ENCODE measurements at regions not wholly inside any gene's neighbourhood (a gene's known extent, or its start where the extent isn't known, plus 50 kb on each side); places are given as distances from the start of the nearest gene placed in this dataset.

GRCh38 chr3:152960684-152961083 is 125.8 kb downstream of the P2RY1 start:
- dilution Hi-C loops (cut with MboI; ENCODE audit: extremely low pct_ligation_motif_present, low sequenced_read_pairs) = no loop called here
- Histone ChIP-seq H3K79me2 (ENCODE audit: control insufficient read depth, insufficient read depth, low read length) (no peaks in the 10 kb centered on the region), H3K4me2 (ENCODE audit: control insufficient read depth, extremely low read depth, insufficient read depth, low read depth, low read length) (peak overlapping the region; percentile 17), H3K9ac (ENCODE audit: control insufficient read depth, extremely low read depth, insufficient read depth, low read length) (no peak overlapping the region), H3K4me1 (ENCODE audit: control insufficient read depth, extremely low read depth, insufficient read depth, low read length) (peaks cover 4% of the 10 kb centered on the region), H2AFZ (ENCODE audit: control insufficient read depth, low read length) (peak overlapping the region; percentile 50), H4K20me1 (ENCODE audit: control insufficient read depth, extremely low read depth, insufficient read depth, low read length) (no peaks in the 10 kb centered on the region), H3K27me3 (ENCODE audit: control insufficient read depth, extremely low read depth, insufficient read depth, low read length) (no peaks in the 10 kb centered on the region), H3K4me3 (ENCODE audit: control insufficient read depth in 2 of 3, extremely low read depth in 1 of 3, insufficient read depth in 2 of 3, low read depth in 1 of 3, low read length in 3 of 3) (no peak overlapping the region), H3K9me3 (ENCODE audit: control insufficient read depth, low read depth, low read length) (no peaks in the 10 kb centered on the region), H3K9me1 (ENCODE audit: control insufficient read depth, extremely low read depth, insufficient read depth, low read length) (no peaks in the 10 kb centered on the region), H3K27ac (ENCODE audit: control insufficient read depth, insufficient read depth, low read length) (no peak overlapping the region), H3K36me3 (ENCODE audit: control insufficient read depth in 2 of 2, extremely low read depth in 1 of 2, insufficient read depth in 2 of 2, low read length in 2 of 2) (no peaks in the 10 kb centered on the region)
- FAIRE-seq (no peak), DNase-seq (ENCODE audit: low read depth, low spot score) (no peak)
- TF ChIP-seq EZH2 (IDR thresholded peaks at IDR 0.05; ENCODE audit: low read length) (no peak), CTCF (optimal IDR thresholded peaks at IDR 0.05 in 1 of 3, IDR thresholded peaks at IDR 0.05 in 1 of 3, conservative IDR thresholded peaks at IDR 0.05 in 1 of 3; ENCODE audit: extremely low read depth in 1 of 3, insufficient read depth in 2 of 3, low read length in 3 of 3) (no peak)

- H2AFZ ChIP-seq (ENCODE audit: control insufficient read depth, low read length) = no peak overlapping the region
- H3K9me3 ChIP-seq (ENCODE audit: control insufficient read depth, low read depth, low read length) = no peaks in the 10 kb centered on the region
Measured at GRCh38 chr3:152961323-152961722, 126.4 kb downstream of the P2RY1 start.

More at GRCh38 chr3:152961323-152961722, 126.4 kb downstream of the P2RY1 start:
- Histone ChIP-seq H3K27me3 (ENCODE audit: control insufficient read depth, extremely low read depth, insufficient read depth, low read length) (no peaks in the 10 kb centered on the region), H3K4me3 (ENCODE audit: control insufficient read depth in 2 of 3, extremely low read depth in 1 of 3, insufficient read depth in 2 of 3, low read depth in 1 of 3, low read length in 3 of 3) (no peak overlapping the region), H3K79me2 (ENCODE audit: control insufficient read depth, insufficient read depth, low read length) (no peaks in the 10 kb centered on the region), H3K27ac (ENCODE audit: control insufficient read depth, insufficient read depth, low read length) (no peak overlapping the region), H3K9ac (ENCODE audit: control insufficient read depth, extremely low read depth, insufficient read depth, low read length) (no peak overlapping the region), H3K4me1 (ENCODE audit: control insufficient read depth, extremely low read depth, insufficient read depth, low read length) (peaks cover 4% of the 10 kb centered on the region), H3K9me1 (ENCODE audit: control insufficient read depth, extremely low read depth, insufficient read depth, low read length) (no peaks in the 10 kb centered on the region), H3K36me3 (ENCODE audit: control insufficient read depth in 2 of 2, extremely low read depth in 1 of 2, insufficient read depth in 2 of 2, low read length in 2 of 2) (no peaks in the 10 kb centered on the region), H3K4me2 (ENCODE audit: control insufficient read depth, extremely low read depth, insufficient read depth, low read depth, low read length) (no peak overlapping the region), H4K20me1 (ENCODE audit: control insufficient read depth, extremely low read depth, insufficient read depth, low read length) (no peaks in the 10 kb centered on the region)
- dilution Hi-C loops (cut with MboI; ENCODE audit: extremely low pct_ligation_motif_present, low sequenced_read_pairs) = no loop called here
- no peak for DNase-seq (ENCODE audit: low read depth, low spot score)
- peak; percentile 87 for FAIRE-seq
- TF ChIP-seq CTCF (optimal IDR thresholded peaks at IDR 0.05 in 1 of 3, IDR thresholded peaks at IDR 0.05 in 1 of 3, conservative IDR thresholded peaks at IDR 0.05 in 1 of 3; ENCODE audit: extremely low read depth in 1 of 3, insufficient read depth in 2 of 3, low read length in 3 of 3) (peak in 2 of 3 experiments; percentile 47 to 48), EZH2 (IDR thresholded peaks at IDR 0.05; ENCODE audit: low read length) (no peak)
